ENCODE measurements at regions not wholly inside any gene's neighbourhood (a gene's known extent, or its start where the extent isn't known, plus 50 kb on each side); places are given as distances from the start of the nearest gene placed in this dataset.

DNA sequence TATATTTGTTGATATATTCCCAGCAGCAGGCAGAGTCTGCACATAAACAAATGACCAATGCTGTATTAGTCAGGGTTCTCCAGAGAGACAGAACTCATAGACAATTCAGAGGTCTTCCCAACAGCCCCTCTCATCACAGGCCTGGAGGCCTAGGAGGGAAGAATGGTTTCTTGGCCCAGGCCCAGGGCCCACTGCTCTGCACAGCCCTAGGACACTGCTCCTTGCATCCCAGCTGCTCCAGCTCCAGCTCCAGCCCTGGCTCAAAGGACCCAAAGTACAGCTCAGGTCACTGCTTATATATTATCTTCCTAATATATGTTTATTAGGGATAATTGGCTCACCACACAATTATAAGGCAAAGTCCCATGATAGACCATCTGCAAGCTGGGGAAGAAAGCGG lies 749.9 kb downstream of the KCNJ2 start:
- TF ChIP-seq, protein P1, sequence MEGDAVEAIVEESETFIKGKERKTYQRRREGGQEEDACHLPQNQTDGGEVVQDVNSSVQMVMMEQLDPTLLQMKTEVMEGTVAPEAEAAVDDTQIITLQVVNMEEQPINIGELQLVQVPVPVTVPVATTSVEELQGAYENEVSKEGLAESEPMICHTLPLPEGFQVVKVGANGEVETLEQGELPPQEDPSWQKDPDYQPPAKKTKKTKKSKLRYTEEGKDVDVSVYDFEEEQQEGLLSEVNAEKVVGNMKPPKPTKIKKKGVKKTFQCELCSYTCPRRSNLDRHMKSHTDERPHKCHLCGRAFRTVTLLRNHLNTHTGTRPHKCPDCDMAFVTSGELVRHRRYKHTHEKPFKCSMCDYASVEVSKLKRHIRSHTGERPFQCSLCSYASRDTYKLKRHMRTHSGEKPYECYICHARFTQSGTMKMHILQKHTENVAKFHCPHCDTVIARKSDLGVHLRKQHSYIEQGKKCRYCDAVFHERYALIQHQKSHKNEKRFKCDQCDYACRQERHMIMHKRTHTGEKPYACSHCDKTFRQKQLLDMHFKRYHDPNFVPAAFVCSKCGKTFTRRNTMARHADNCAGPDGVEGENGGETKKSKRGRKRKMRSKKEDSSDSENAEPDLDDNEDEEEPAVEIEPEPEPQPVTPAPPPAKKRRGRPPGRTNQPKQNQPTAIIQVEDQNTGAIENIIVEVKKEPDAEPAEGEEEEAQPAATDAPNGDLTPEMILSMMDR (IDR thresholded peaks at IDR 0.05; ENCODE audit: unreplicated experiment): no peak
- Mint-ChIP-seq H3K9me3 (ENCODE audit: unreplicated experiment) (peaks cover 13% of the 10 kb centered on the region), H3K4me1 (ENCODE audit: insufficient read depth, unreplicated experiment) (no peaks in the 10 kb centered on the region), H3K4me3 (ENCODE audit: unreplicated experiment) (no peak overlapping the region), H3K27ac (ENCODE audit: low read depth, unreplicated experiment) (no peak overlapping the region), H3K36me3 (ENCODE audit: insufficient read depth, unreplicated experiment) (no peaks in the 10 kb centered on the region), H3K27me3 (ENCODE audit: insufficient read depth, unreplicated experiment) (no peaks in the 10 kb centered on the region)
- POLR2A ChIA-PET: no interaction called here
- CTCF ChIA-PET: no interaction called here
- no TSS peak for BruUV-seq (replicated peaks)
- intact Hi-C loops (cut with micrococcal nuclease): no loop called here
- no peak for DNase-seq (ENCODE audit: unreplicated experiment)

DNA sequence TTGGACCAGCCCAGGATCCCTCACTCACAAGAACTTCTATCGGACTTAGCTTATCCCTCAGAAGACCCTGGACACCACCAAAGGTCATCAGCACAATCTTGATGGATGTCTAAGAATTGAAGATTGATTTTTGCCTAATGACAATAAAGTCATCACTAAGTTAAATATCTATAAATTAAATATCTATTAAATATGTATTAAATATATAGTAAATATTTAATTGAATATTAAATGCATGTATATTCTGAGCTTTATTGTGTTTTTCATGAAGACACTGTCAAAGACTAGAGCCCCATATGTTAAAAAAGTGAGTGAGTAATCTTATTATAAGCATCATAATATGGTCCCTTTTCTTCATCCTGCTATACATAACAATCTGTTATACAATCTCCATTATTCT lies 751.1 kb downstream of the KCNJ2 start:
- Mint-ChIP-seq H3K27ac (ENCODE audit: low read depth, unreplicated experiment) (no peak overlapping the region), H3K36me3 (ENCODE audit: insufficient read depth, unreplicated experiment) (no peaks in the 10 kb centered on the region), H3K4me1 (ENCODE audit: insufficient read depth, unreplicated experiment) (no peaks in the 10 kb centered on the region), H3K9me3 (ENCODE audit: unreplicated experiment) (peaks cover 15% of the 10 kb centered on the region), H3K4me3 (ENCODE audit: unreplicated experiment) (no peak overlapping the region), H3K27me3 (ENCODE audit: insufficient read depth, unreplicated experiment) (no peaks in the 10 kb centered on the region)
- intact Hi-C loops (cut with micrococcal nuclease): no loop called here
- TF ChIP-seq, protein P1 (IDR thresholded peaks at IDR 0.05; ENCODE audit: unreplicated experiment): no peak
- ChIA-PET CTCF (no interaction called here), POLR2A (interaction anchor here (0.6 kb wide), 1 partner anchor 1309 kb away, joined by 3 read pairs; no protein-coding TSS in a partner anchor)
- no TSS peak for BruUV-seq (replicated peaks)
- DNase-seq (ENCODE audit: unreplicated experiment): no peak

DNA sequence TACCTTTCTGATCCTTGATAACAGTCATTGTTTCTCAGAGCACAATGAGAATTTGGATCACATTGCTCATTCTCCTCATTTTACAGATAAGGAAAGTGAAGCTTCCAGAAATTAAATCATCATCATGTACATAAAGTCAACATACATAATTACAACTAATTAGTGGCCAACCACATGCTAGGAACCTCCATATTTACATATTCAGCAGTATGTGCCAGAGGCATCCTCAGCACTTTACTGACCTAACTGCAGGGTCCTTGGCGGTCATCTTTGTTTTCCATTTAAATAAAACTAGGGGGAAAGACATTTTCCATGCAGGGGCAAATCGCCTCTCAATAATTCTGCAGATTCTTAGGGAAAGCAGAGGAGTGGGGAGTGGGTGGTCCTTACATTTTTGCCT lies 752.9 kb downstream of the KCNJ2 start:
- Mint-ChIP-seq H3K27me3 (ENCODE audit: insufficient read depth, unreplicated experiment) (no peaks in the 10 kb centered on the region), H3K4me3 (ENCODE audit: unreplicated experiment) (no peak overlapping the region), H3K4me1 (ENCODE audit: insufficient read depth, unreplicated experiment) (no peaks in the 10 kb centered on the region), H3K27ac (ENCODE audit: low read depth, unreplicated experiment) (no peak overlapping the region), H3K9me3 (ENCODE audit: unreplicated experiment) (peaks cover 7% of the 10 kb centered on the region), H3K36me3 (ENCODE audit: insufficient read depth, unreplicated experiment) (no peaks in the 10 kb centered on the region)
- no peak for DNase-seq (ENCODE audit: unreplicated experiment)
- no TSS peak for BruUV-seq (replicated peaks)
- ChIA-PET POLR2A (no interaction called here), CTCF (interaction anchor here (0.6 kb wide), 1 partner anchor 585 kb away, joined by 3 read pairs; no protein-coding TSS in a partner anchor)
- intact Hi-C loops (cut with micrococcal nuclease): no loop called here
- TF ChIP-seq, protein P1 (IDR thresholded peaks at IDR 0.05; ENCODE audit: unreplicated experiment): no peak

DNA sequence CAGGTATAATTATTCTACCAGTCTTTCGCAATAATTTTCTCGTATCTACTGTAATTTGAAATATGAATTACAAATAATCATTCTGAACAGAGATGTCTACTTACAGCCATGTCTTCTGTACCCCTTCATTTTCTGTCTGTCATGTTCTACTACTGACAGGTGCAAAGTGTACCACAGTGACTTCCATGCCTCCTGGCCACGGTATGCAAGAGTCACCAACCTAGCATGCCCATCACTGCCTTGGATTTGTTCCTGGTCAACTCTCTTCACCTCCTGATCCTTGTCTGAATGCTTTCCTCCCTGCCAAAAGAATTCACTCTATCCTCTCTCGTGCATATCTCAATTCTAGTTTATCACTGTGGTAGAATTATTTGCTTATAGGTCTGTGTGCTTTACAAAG lies 755.4 kb downstream of the KCNJ2 start:
- DNase-seq (ENCODE audit: unreplicated experiment): no peak
- TF ChIP-seq, protein P1 (IDR thresholded peaks at IDR 0.05; ENCODE audit: unreplicated experiment): no peak
- H3K4me3 Mint-ChIP-seq (ENCODE audit: unreplicated experiment): no peak overlapping the region
- H3K27ac Mint-ChIP-seq (ENCODE audit: low read depth, unreplicated experiment): no peak overlapping the region
- peaks cover 7% of the 10 kb centered on the region for H3K9me3 Mint-ChIP-seq (ENCODE audit: unreplicated experiment)
- H3K4me1 Mint-ChIP-seq (ENCODE audit: insufficient read depth, unreplicated experiment): no peaks in the 10 kb centered on the region
- CTCF ChIA-PET: no interaction called here
- H3K27me3 Mint-ChIP-seq (ENCODE audit: insufficient read depth, unreplicated experiment): no peaks in the 10 kb centered on the region
- H3K36me3 Mint-ChIP-seq (ENCODE audit: insufficient read depth, unreplicated experiment): no peaks in the 10 kb centered on the region
- intact Hi-C loops (cut with micrococcal nuclease): no loop called here
- POLR2A ChIA-PET: interaction anchor here (0.6 kb wide), 1 partner anchor 79 kb away, joined by 4 read pairs; no protein-coding TSS in a partner anchor
- BruUV-seq (replicated peaks): no TSS peak

Data from MCF 10A (cell line).